Suprapubic skin (tissue), 4 donors: ENCODE measurements at regions not wholly inside any gene's neighbourhood (a gene's known extent, or its start where the extent isn't known, plus 50 kb on each side); places are given as distances from the start of the nearest gene placed in this dataset.

Experiments
- EP300 ChIP-seq: sonication (generic); formaldehyde crosslinking; IDR thresholded peaks from one replicate; pipeline ENCODE4 v1.6.1; 2017; ENCODE audit warnings: antibody characterized with exemption
- POLR2A ChIP-seq, 2 donors: fragments of 450-650 bp; IDR thresholded peaks; one replicate each; pipeline ENCODE4 v1.6.1; 2017; ENCODE audit warnings: antibody characterized with exemption in 2 of 2, mild to moderate bottlenecking in 2 of 2, moderate library complexity in 2 of 2
- POLR2AphosphoS5 ChIP-seq, 3 donors: sonication (generic); formaldehyde crosslinking; IDR thresholded peaks; one replicate each; pipeline ENCODE4 v1.6.1; 2017; ENCODE audit warnings: antibody characterized with exemption in 3 of 3
- TF ChIP-seq, protein P1 (sequence below), 2 donors: fragments of 200-600 bp in 1 of 2; fragments of 450-650 bp in 1 of 2; sonication (generic) in 1 of 2; IDR thresholded peaks; one replicate each; pipeline ENCODE4 v1.5.1; 2016 to 2019; ENCODE audit warnings: antibody characterized with exemption in 2 of 2, mild to moderate bottlenecking in 1 of 2, moderate library complexity in 1 of 2

- TF ChIP-seq POLR2A (IDR thresholded peaks at IDR 0.05) (no peak), EP300 (no peak), POLR2AphosphoS5 (IDR thresholded peaks at IDR 0.05) (no peak)
- TF ChIP-seq, protein P1, sequence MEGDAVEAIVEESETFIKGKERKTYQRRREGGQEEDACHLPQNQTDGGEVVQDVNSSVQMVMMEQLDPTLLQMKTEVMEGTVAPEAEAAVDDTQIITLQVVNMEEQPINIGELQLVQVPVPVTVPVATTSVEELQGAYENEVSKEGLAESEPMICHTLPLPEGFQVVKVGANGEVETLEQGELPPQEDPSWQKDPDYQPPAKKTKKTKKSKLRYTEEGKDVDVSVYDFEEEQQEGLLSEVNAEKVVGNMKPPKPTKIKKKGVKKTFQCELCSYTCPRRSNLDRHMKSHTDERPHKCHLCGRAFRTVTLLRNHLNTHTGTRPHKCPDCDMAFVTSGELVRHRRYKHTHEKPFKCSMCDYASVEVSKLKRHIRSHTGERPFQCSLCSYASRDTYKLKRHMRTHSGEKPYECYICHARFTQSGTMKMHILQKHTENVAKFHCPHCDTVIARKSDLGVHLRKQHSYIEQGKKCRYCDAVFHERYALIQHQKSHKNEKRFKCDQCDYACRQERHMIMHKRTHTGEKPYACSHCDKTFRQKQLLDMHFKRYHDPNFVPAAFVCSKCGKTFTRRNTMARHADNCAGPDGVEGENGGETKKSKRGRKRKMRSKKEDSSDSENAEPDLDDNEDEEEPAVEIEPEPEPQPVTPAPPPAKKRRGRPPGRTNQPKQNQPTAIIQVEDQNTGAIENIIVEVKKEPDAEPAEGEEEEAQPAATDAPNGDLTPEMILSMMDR (IDR thresholded peaks at IDR 0.05): no peak
These were observed 87.1 kb upstream of the ITGA4 start for GRCh38 chr2:181370126-181370525.
